Memory B cell (primary cell): ENCODE measurements at regions not wholly inside any gene's neighbourhood (a gene's known extent, or its start where the extent isn't known, plus 50 kb on each side); places are given as distances from the start of the nearest gene placed in this dataset.

Source experiments
- ATAC-seq: fragments of 150-1000 bp; cut with Tn5 transposase; 2 replicates; pipeline ENCODE4 v1.10.0; 2021; ENCODE audit warnings: low read depth, mild to moderate bottlenecking, moderate library complexity
- DNase-seq, 2 donors: peaks; one replicate each; pipeline ENCODE4 v3.0.0; 2022; ENCODE audit warnings: low spot score in 2 of 2
- H3K27ac Mint-ChIP-seq: one replicate; pipeline ENCODE4 v1.8.0; 2022; ENCODE audit warnings: mild to moderate bottlenecking, moderate library complexity, mixed read lengths
- H3K27me3 Mint-ChIP-seq: one replicate; pipeline ENCODE4 v1.8.0; 2022; ENCODE audit warnings: mixed read lengths
- H3K36me3 Mint-ChIP-seq: one replicate; pipeline ENCODE4 v1.8.0; 2022; ENCODE audit warnings: mild to moderate bottlenecking, mixed read lengths
- H3K4me1 Mint-ChIP-seq: one replicate; pipeline ENCODE4 v1.8.0; 2022; ENCODE audit warnings: mixed read lengths
- H3K4me3 Mint-ChIP-seq: one replicate; pipeline ENCODE4 v1.8.0; 2022; ENCODE audit warnings: mild to moderate bottlenecking, moderate library complexity, mixed read lengths
- H3K9me3 Mint-ChIP-seq: one replicate; pipeline ENCODE4 v1.8.0; 2022; ENCODE audit warnings: mixed read lengths

- H3K4me3 Mint-ChIP-seq = no peak overlapping the region
- H3K36me3 Mint-ChIP-seq = no peaks in the 10 kb centered on the region
- no peak overlapping the region for H3K27ac Mint-ChIP-seq
- DNase-seq (no peak), ATAC-seq (no peak)
- H3K9me3 Mint-ChIP-seq = peaks cover 3% of the 10 kb centered on the region
- no peaks in the 10 kb centered on the region for H3K4me1 Mint-ChIP-seq
- H3K27me3 Mint-ChIP-seq = peaks cover 4% of the 10 kb centered on the region
These were observed 60.5 kb downstream of the NR2F2 start for GRCh38 chr15:96390986-96391385.

- H3K4me1 Mint-ChIP-seq = no peaks in the 10 kb centered on the region
- no peak overlapping the region for H3K27ac Mint-ChIP-seq
- peaks cover 3% of the 10 kb centered on the region for H3K9me3 Mint-ChIP-seq
- no peak for DNase-seq
- H3K4me3 Mint-ChIP-seq = no peak overlapping the region
- ATAC-seq = no peak
- H3K36me3 Mint-ChIP-seq = no peaks in the 10 kb centered on the region
- peaks cover 4% of the 10 kb centered on the region for H3K27me3 Mint-ChIP-seq
These were observed 62.1 kb downstream of the NR2F2 start for GRCh38 chr15:96392380-96393208.

- H3K9me3 Mint-ChIP-seq = peaks cover 3% of the 10 kb centered on the region
- H3K27ac Mint-ChIP-seq = no peak overlapping the region
- no peaks in the 10 kb centered on the region for H3K36me3 Mint-ChIP-seq
- H3K4me1 Mint-ChIP-seq = no peaks in the 10 kb centered on the region
- H3K4me3 Mint-ChIP-seq = no peak overlapping the region
- ATAC-seq (no peak), DNase-seq (no peak)
- H3K27me3 Mint-ChIP-seq = peaks cover 4% of the 10 kb centered on the region
These were observed 62.7 kb downstream of the NR2F2 start for GRCh38 chr15:96393209-96393513.

- H3K36me3 Mint-ChIP-seq = no peaks in the 10 kb centered on the region
These were observed 65.2 kb downstream of the NR2F2 start for GRCh38 chr15:96395687-96396086.

GRCh38 chr15:96398776-96399175 lies 68.3 kb downstream of the NR2F2 start:
- Mint-ChIP-seq H3K36me3 (no peaks in the 10 kb centered on the region), H3K4me3 (no peak overlapping the region), H3K27me3 (peaks cover 3% of the 10 kb centered on the region), H3K9me3 (peaks cover 3% of the 10 kb centered on the region), H3K4me1 (no peaks in the 10 kb centered on the region), H3K27ac (no peak overlapping the region)
- ATAC-seq (no peak), DNase-seq (no peak)

More at GRCh38 chr15:96395687-96396086, 65.2 kb downstream of the NR2F2 start:
- no peak for DNase-seq
- Mint-ChIP-seq H3K4me3 (no peak overlapping the region), H3K27me3 (peaks cover 4% of the 10 kb centered on the region), H3K4me1 (no peaks in the 10 kb centered on the region), H3K9me3 (peaks cover 3% of the 10 kb centered on the region), H3K27ac (no peak overlapping the region)
- ATAC-seq = no peak

GRCh38 chr15:96402403-96402802 lies 71.9 kb downstream of the NR2F2 start:
- Mint-ChIP-seq H3K36me3 (no peaks in the 10 kb centered on the region), H3K27me3 (peaks cover 2% of the 10 kb centered on the region), H3K9me3 (no peaks in the 10 kb centered on the region), H3K4me1 (no peaks in the 10 kb centered on the region), H3K27ac (no peak overlapping the region), H3K4me3 (no peak overlapping the region)
- no peak for DNase-seq
- no peak for ATAC-seq

GRCh38 chr15:96403071-96403470 lies 72.6 kb downstream of the NR2F2 start:
- Mint-ChIP-seq H3K27ac (no peak overlapping the region), H3K4me1 (no peaks in the 10 kb centered on the region), H3K4me3 (no peak overlapping the region), H3K9me3 (no peaks in the 10 kb centered on the region), H3K36me3 (no peaks in the 10 kb centered on the region), H3K27me3 (peaks cover 6% of the 10 kb centered on the region)
- ATAC-seq (no peak), DNase-seq (no peak)

- Mint-ChIP-seq H3K4me1 (no peaks in the 10 kb centered on the region), H3K27ac (no peak overlapping the region), H3K27me3 (peaks cover 6% of the 10 kb centered on the region)
These were observed 73.4 kb downstream of the NR2F2 start for GRCh38 chr15:96403932-96404331.

GRCh38 chr15:96404560-96404959 lies 74.1 kb downstream of the NR2F2 start:
- no peak overlapping the region for H3K4me3 Mint-ChIP-seq
- no peaks in the 10 kb centered on the region for H3K36me3 Mint-ChIP-seq
- peaks cover 8% of the 10 kb centered on the region for H3K27me3 Mint-ChIP-seq
- DNase-seq = no peak
- H3K27ac Mint-ChIP-seq = no peak overlapping the region
- no peak for ATAC-seq
- no peaks in the 10 kb centered on the region for H3K9me3 Mint-ChIP-seq
- H3K4me1 Mint-ChIP-seq = no peaks in the 10 kb centered on the region

More at GRCh38 chr15:96403932-96404331, 73.4 kb downstream of the NR2F2 start:
- no peaks in the 10 kb centered on the region for H3K9me3 Mint-ChIP-seq
- no peaks in the 10 kb centered on the region for H3K36me3 Mint-ChIP-seq
- ATAC-seq = no peak
- no peak overlapping the region for H3K4me3 Mint-ChIP-seq
- DNase-seq = no peak

- no peak overlapping the region for H3K27ac Mint-ChIP-seq
- H3K9me3 Mint-ChIP-seq = no peaks in the 10 kb centered on the region
- ATAC-seq (no peak), DNase-seq (no peak)
- no peak overlapping the region for H3K4me3 Mint-ChIP-seq
- H3K27me3 Mint-ChIP-seq = peaks cover 8% of the 10 kb centered on the region
- no peaks in the 10 kb centered on the region for H3K4me1 Mint-ChIP-seq
- no peaks in the 10 kb centered on the region for H3K36me3 Mint-ChIP-seq
These were observed 75.8 kb downstream of the NR2F2 start for GRCh38 chr15:96406291-96406690.

GRCh38 chr15:96406701-96407100 lies 76.2 kb downstream of the NR2F2 start:
- H3K36me3 Mint-ChIP-seq = no peaks in the 10 kb centered on the region
- ATAC-seq = no peak
- H3K27ac Mint-ChIP-seq = no peak overlapping the region
- no peak overlapping the region for H3K4me3 Mint-ChIP-seq
- DNase-seq = no peak
- H3K9me3 Mint-ChIP-seq = no peaks in the 10 kb centered on the region
- no peaks in the 10 kb centered on the region for H3K4me1 Mint-ChIP-seq
- peaks cover 8% of the 10 kb centered on the region for H3K27me3 Mint-ChIP-seq

GRCh38 chr15:96407482-96407881 lies 77.0 kb downstream of the NR2F2 start:
- H3K4me3 Mint-ChIP-seq = no peak overlapping the region
- no peak for ATAC-seq
- H3K36me3 Mint-ChIP-seq = no peaks in the 10 kb centered on the region
- H3K27me3 Mint-ChIP-seq = peaks cover 10% of the 10 kb centered on the region
- no peak for DNase-seq
- no peaks in the 10 kb centered on the region for H3K4me1 Mint-ChIP-seq
- H3K9me3 Mint-ChIP-seq = no peaks in the 10 kb centered on the region
- H3K27ac Mint-ChIP-seq = no peak overlapping the region

- Mint-ChIP-seq H3K9me3 (no peaks in the 10 kb centered on the region), H3K4me1 (no peaks in the 10 kb centered on the region), H3K27me3 (peaks cover 10% of the 10 kb centered on the region), H3K4me3 (no peak overlapping the region), H3K36me3 (no peaks in the 10 kb centered on the region), H3K27ac (no peak overlapping the region)
- ATAC-seq (no peak), DNase-seq (no peak)
These were observed 78.2 kb downstream of the NR2F2 start for GRCh38 chr15:96408591-96409183.

- Mint-ChIP-seq H3K36me3 (no peaks in the 10 kb centered on the region), H3K4me3 (no peak overlapping the region), H3K27me3 (peaks cover 12% of the 10 kb centered on the region), H3K27ac (no peak overlapping the region), H3K4me1 (no peaks in the 10 kb centered on the region), H3K9me3 (no peaks in the 10 kb centered on the region)
- no peak for ATAC-seq
- no peak for DNase-seq
These were observed 79.0 kb downstream of the NR2F2 start for GRCh38 chr15:96409215-96410138.
